ENCODE measurements at regions not wholly inside any gene's neighbourhood (a gene's known extent, or its start where the extent isn't known, plus 50 kb on each side); places are given as distances from the start of the nearest gene placed in this dataset.
A peak's percentile ranks its signal among the peaks of the same experiment; 100 is the strongest.

- no peak for TF ChIP-seq CTCF (IDR thresholded peaks at IDR 0.05)
- H3K27ac Mint-ChIP-seq = no peak overlapping the region
- no peak overlapping the region for H3K27ac ChIP-seq (ENCODE audit: low read depth in 1 of 2, low read length in 2 of 2)
- intact Hi-C loops (cut with micrococcal nuclease) = loop anchor here in 1 of 2 donors (10.0 kb wide), 1 partner anchor 52 kb away; no protein-coding TSS in a partner anchor
- H3K36me3 ChIP-seq (replicated peaks in 1 of 2; ENCODE audit: control insufficient read depth in 1 of 2, insufficient read depth in 2 of 2, low read length in 2 of 2) = no peaks in the 10 kb centered on the region
- H3K4me3 Mint-ChIP-seq = no peak overlapping the region
- peaks cover 3 to 10% of the 10 kb centered on the region in 2 donors for H3K36me3 Mint-ChIP-seq
- H3K9ac ChIP-seq (ENCODE audit: insufficient read depth, low read length, poor library complexity, severe bottlenecking) = no peak overlapping the region
- DNase-seq = no peak
- no peaks in the 10 kb centered on the region for H3K79me2 ChIP-seq (ENCODE audit: insufficient read depth, low read length)
- no peak overlapping the region for H2AFZ ChIP-seq (ENCODE audit: insufficient read depth, low read depth, low read length, poor library complexity, severe bottlenecking)
- H3K9me3 Mint-ChIP-seq = peaks cover 0 to 14% (median 11%) of the 10 kb centered on the region in 7 donors
- no peaks in the 10 kb centered on the region for H4K20me1 ChIP-seq (ENCODE audit: insufficient read depth, low read length)
- peaks cover 0 to 7% (median 2%) of the 10 kb centered on the region in 3 donors for H3K27me3 Mint-ChIP-seq (ENCODE audit: low read depth in 3 of 3)
- WGBS (ENCODE audit: insufficient coverage) = no CpG with 5 or more reads among the region's 2 CpGs
- H3K4me1 ChIP-seq (ENCODE audit: control insufficient read depth in 1 of 2, insufficient read depth in 2 of 2, low read length in 2 of 2) = peaks cover 16 to 24% of the 10 kb centered on the region in 2 donors
- H3K27me3 ChIP-seq (ENCODE audit: control insufficient read depth in 2 of 2, insufficient read depth in 2 of 2, low read length in 2 of 2) = no peaks in the 10 kb centered on the region
- H3K4me2 ChIP-seq (replicated peaks; ENCODE audit: extremely low read depth, low read length, poor library complexity, severe bottlenecking) = no peak overlapping the region
- peaks cover 30% of the 10 kb centered on the region for H3K4me1 Mint-ChIP-seq
- H3K9me3 ChIP-seq (replicated peaks in 1 of 2; ENCODE audit: control insufficient read depth in 1 of 2, insufficient read depth in 1 of 2, low read length in 2 of 2) = peaks cover 0 to 7% of the 10 kb centered on the region in 2 donors
- H3K4me3 ChIP-seq (replicated peaks in 1 of 3; ENCODE audit: low read depth in 2 of 3, low read length in 3 of 3) = no peak overlapping the region
These were observed 64.1 kb downstream of the ZDHHC19 start for GRCh38 chr3:196147116-196147515.

GRCh38 chr3:196145468-196146262 lies 63.8 kb upstream of the TFRC start:
- no peak overlapping the region for H3K9ac ChIP-seq (ENCODE audit: insufficient read depth, low read length, poor library complexity, severe bottlenecking)
- no peaks in the 10 kb centered on the region for H4K20me1 ChIP-seq (ENCODE audit: insufficient read depth, low read length)
- no peak for TF ChIP-seq CTCF (IDR thresholded peaks at IDR 0.05)
- DNase-seq = no peak
- peaks cover 0 to 9% (median 2%) of the 10 kb centered on the region in 3 donors for H3K27me3 Mint-ChIP-seq (ENCODE audit: low read depth in 3 of 3)
- H3K4me3 Mint-ChIP-seq = no peak overlapping the region
- peaks cover 0 to 7% of the 10 kb centered on the region in 2 donors for H3K9me3 ChIP-seq (replicated peaks in 1 of 2; ENCODE audit: control insufficient read depth in 1 of 2, insufficient read depth in 1 of 2, low read length in 2 of 2)
- H3K27me3 ChIP-seq (ENCODE audit: control insufficient read depth in 2 of 2, insufficient read depth in 2 of 2, low read length in 2 of 2) = no peaks in the 10 kb centered on the region
- no peak overlapping the region for H3K4me3 ChIP-seq (replicated peaks in 1 of 3; ENCODE audit: low read depth in 2 of 3, low read length in 3 of 3)
- H3K27ac Mint-ChIP-seq = peak overlapping the region in 2 of 7 donors; percentile 31 to 57
- H3K36me3 Mint-ChIP-seq = peaks cover 3 to 10% of the 10 kb centered on the region in 2 donors
- H2AFZ ChIP-seq (ENCODE audit: insufficient read depth, low read depth, low read length, poor library complexity, severe bottlenecking) = no peak overlapping the region
- H3K36me3 ChIP-seq (replicated peaks in 1 of 2; ENCODE audit: control insufficient read depth in 1 of 2, insufficient read depth in 2 of 2, low read length in 2 of 2) = no peaks in the 10 kb centered on the region
- peaks cover 40% of the 10 kb centered on the region for H3K4me1 Mint-ChIP-seq
- H3K9me3 Mint-ChIP-seq = peaks cover 0 to 12% (median 10%) of the 10 kb centered on the region in 7 donors
- no peak overlapping the region for H3K4me2 ChIP-seq (replicated peaks; ENCODE audit: extremely low read depth, low read length, poor library complexity, severe bottlenecking)
- WGBS (ENCODE audit: insufficient coverage) = 91% methylated on average over 4 of the region's 18 CpGs
- peaks cover 25 to 36% of the 10 kb centered on the region in 2 donors for H3K4me1 ChIP-seq (ENCODE audit: control insufficient read depth in 1 of 2, insufficient read depth in 2 of 2, low read length in 2 of 2)
- H3K27ac ChIP-seq (ENCODE audit: low read depth in 1 of 2, low read length in 2 of 2) = no peak overlapping the region
- no peaks in the 10 kb centered on the region for H3K79me2 ChIP-seq (ENCODE audit: insufficient read depth, low read length)
- intact Hi-C loops (cut with micrococcal nuclease) = loop anchor here in 1 of 2 donors (10.0 kb wide), 1 partner anchor 51 kb away; no protein-coding TSS in a partner anchor
